C4-2B (cell line): ENCODE measurements at regions not wholly inside any gene's neighbourhood (a gene's known extent, or its start where the extent isn't known, plus 50 kb on each side); places are given as distances from the start of the nearest gene placed in this dataset.

Source experiments
- CTCF ChIP-seq: fragments of 450-650 bp; conservative IDR thresholded peaks from 2 replicates; pipeline ENCODE4 v1.5.1; 2017; ENCODE audit warnings: mild to moderate bottlenecking
- ZFX ChIP-seq: fragments of 450-650 bp; IDR thresholded peaks from 2 replicates; pipeline ENCODE4 v1.6.1; 2017

DNA sequence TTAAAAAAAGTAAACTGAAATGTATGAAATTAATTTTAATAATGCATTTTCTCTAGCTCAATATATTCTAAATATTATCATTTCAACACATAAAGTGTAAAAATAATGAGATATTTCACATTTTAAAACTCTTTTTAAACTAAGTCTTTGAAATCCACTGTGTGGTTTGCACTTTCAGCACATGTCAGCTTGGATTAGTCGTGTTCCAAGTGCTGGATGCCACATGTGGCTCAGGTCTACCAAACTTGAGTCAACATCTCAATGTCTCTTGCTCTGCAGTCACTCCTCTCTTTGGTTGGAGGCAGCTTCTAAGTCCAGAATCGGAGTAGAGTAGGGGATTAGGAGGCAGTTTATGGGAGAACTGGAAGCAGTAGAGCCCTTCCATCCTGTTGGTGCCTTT is 173.7 kb upstream of the ANKRD55 start:
- no peak for TF ChIP-seq CTCF
- TF ChIP-seq ZFX: no peak
